ENCODE measurements at regions not wholly inside any gene's neighbourhood (a gene's known extent, or its start where the extent isn't known, plus 50 kb on each side); places are given as distances from the start of the nearest gene placed in this dataset.

- TF ChIP-seq EZH2 (IDR thresholded peaks at IDR 0.05; ENCODE audit: borderline replicate concordance, low read length) (no peak), CTCF (conservative IDR thresholded peaks at IDR 0.05 in 1 of 2, IDR thresholded peaks at IDR 0.05 in 1 of 2; ENCODE audit: extremely low read depth in 1 of 2, insufficient read depth in 1 of 2, low read depth in 1 of 2, low read length in 2 of 2) (no peak)
Measured at GRCh38 chr2:2751715-2752315, 420.7 kb upstream of the MYT1L start.

Data from mammary epithelial cell (primary cell).